Right ventricle myocardium superior (tissue), 1 donor: ENCODE measurements at regions not wholly inside any gene's neighbourhood (a gene's known extent, or its start where the extent isn't known, plus 50 kb on each side); places are given as distances from the start of the nearest gene placed in this dataset.

Experiments used
- ATAC-seq: fragments of 200-7000 bp; cut with Tn5 transposase; one replicate; pipeline ENCODE4 v1.9.1; 2020; ENCODE audit warnings: mild to moderate bottlenecking; ENCODE audit not compliant: poor library complexity
- DNase-seq: peaks from one replicate; pipeline ENCODE4 v3.0.0-alpha.2; 2020
- intact Hi-C: fragments of 100-400 bp; cut with DNase I; formaldehyde crosslinking; loops from one replicate; pipeline ENCODE4 v1.11.2; 2022
- donor health status: DM: no; HTN: yes; CAD: no; lungs with severe emphysema.

- intact Hi-C loops: no loop called here
- ATAC-seq (no peak), DNase-seq (no peak)
Measured at GRCh38 chr13:83622422-83622784, 259.9 kb downstream of the SLITRK1 start.

GRCh38 chr13:83621765-83622421 is 260.4 kb downstream of the SLITRK1 start:
- DNase-seq (no peak), ATAC-seq (no peak)
- intact Hi-C loops: no loop called here

- intact Hi-C loops: no loop called here
- ATAC-seq: no peak
Measured at GRCh38 chr13:83620530-83621220, 261.6 kb downstream of the SLITRK1 start.

GRCh38 chr13:83618966-83619365 is 263.3 kb downstream of the SLITRK1 start:
- intact Hi-C loops: no loop called here
- DNase-seq (no peak), ATAC-seq (no peak)

More at GRCh38 chr13:83620530-83621220, 261.6 kb downstream of the SLITRK1 start:
- DNase-seq: no peak

- ATAC-seq (no peak), DNase-seq (no peak)
- intact Hi-C loops: no loop called here
Measured at GRCh38 chr13:83613524-83613923, 268.8 kb downstream of the SLITRK1 start.

GRCh38 chr13:83601539-83601938 is 280.7 kb downstream of the SLITRK1 start:
- intact Hi-C loops: no loop called here
- DNase-seq (no peak), ATAC-seq (no peak)

- DNase-seq (no peak), ATAC-seq (no peak)
- intact Hi-C loops: no loop called here
Measured at GRCh38 chr13:83592095-83592494, 290.2 kb downstream of the SLITRK1 start.

- no peak for ATAC-seq
- no peak for DNase-seq
- intact Hi-C loops: no loop called here
Measured at GRCh38 chr13:83589814-83590213, 292.5 kb downstream of the SLITRK1 start.

- no peak for DNase-seq
- no peak for ATAC-seq
- intact Hi-C loops: no loop called here
Measured at GRCh38 chr13:83577183-83577582, 305.1 kb downstream of the SLITRK1 start.

- no peak for DNase-seq
- ATAC-seq: no peak
- intact Hi-C loops: no loop called here
Measured at GRCh38 chr13:83568019-83568418, 314.3 kb downstream of the SLITRK1 start.

GRCh38 chr13:83563499-83563898 is 318.8 kb downstream of the SLITRK1 start:
- ATAC-seq (no peak), DNase-seq (no peak)
- intact Hi-C loops: no loop called here

- ATAC-seq: no peak
- DNase-seq: no peak
- intact Hi-C loops: no loop called here
Measured at GRCh38 chr13:83557845-83558244, 324.4 kb downstream of the SLITRK1 start.

GRCh38 chr13:83549671-83550070 is 332.6 kb downstream of the SLITRK1 start:
- ATAC-seq (no peak), DNase-seq (no peak)
- intact Hi-C loops: no loop called here

GRCh38 chr13:83547043-83547442 is 335.2 kb downstream of the SLITRK1 start:
- no peak for ATAC-seq
- intact Hi-C loops: no loop called here
- no peak for DNase-seq

- intact Hi-C loops: no loop called here
- DNase-seq (no peak), ATAC-seq (no peak)
Measured at GRCh38 chr13:83546476-83546875, 335.8 kb downstream of the SLITRK1 start.

GRCh38 chr13:83538636-83539035 is 343.6 kb downstream of the SLITRK1 start:
- intact Hi-C loops: no loop called here
- ATAC-seq (no peak), DNase-seq (no peak)

- intact Hi-C loops: no loop called here
Measured at GRCh38 chr13:83536941-83537340, 345.3 kb downstream of the SLITRK1 start.

GRCh38 chr13:83536153-83536552 is 346.1 kb downstream of the SLITRK1 start:
- intact Hi-C loops: no loop called here
- ATAC-seq: no peak
- DNase-seq: no peak

More at GRCh38 chr13:83536941-83537340, 345.3 kb downstream of the SLITRK1 start:
- ATAC-seq (no peak), DNase-seq (no peak)

GRCh38 chr13:83532809-83533208 is 349.5 kb downstream of the SLITRK1 start:
- no peak for ATAC-seq
- intact Hi-C loops: no loop called here

GRCh38 chr13:83531022-83531421 is 351.3 kb downstream of the SLITRK1 start:
- intact Hi-C loops: no loop called here

More at GRCh38 chr13:83532809-83533208, 349.5 kb downstream of the SLITRK1 start:
- DNase-seq: no peak

More at GRCh38 chr13:83531022-83531421, 351.3 kb downstream of the SLITRK1 start:
- DNase-seq: no peak
- no peak for ATAC-seq
